Mesenteric fat pad (tissue), 1 donor: ENCODE measurements at regions not wholly inside any gene's neighbourhood (a gene's known extent, or its start where the extent isn't known, plus 50 kb on each side); places are given as distances from the start of the nearest gene placed in this dataset.
"Not testable (repeated sequence)": the region's sequence is repeated elsewhere in the genome, so short reads cannot be mapped to it uniquely, and the experiment has no call there.

Experiments used
- DNase-seq: peaks from one replicate; pipeline ENCODE4 v3.0.0-alpha.2; 2020; ENCODE audit warnings: low spot score
- donor health status: DM: yes; HTN: yes; CAD: no.

- no peak for DNase-seq
These were observed 530.5 kb downstream of the KCNA4 start for GRCh38 chr11:29486301-29486700.

- no peak for DNase-seq
These were observed 531.2 kb downstream of the KCNA4 start for GRCh38 chr11:29485641-29486040.

- DNase-seq = no peak
These were observed 532.3 kb downstream of the KCNA4 start for GRCh38 chr11:29484548-29484947.

- no peak for DNase-seq
These were observed 533.0 kb downstream of the KCNA4 start for GRCh38 chr11:29483831-29484230.

GRCh38 chr11:29482510-29482909 lies 534.3 kb downstream of the KCNA4 start:
- no peak for DNase-seq

GRCh38 chr11:29481738-29482137 lies 535.1 kb downstream of the KCNA4 start:
- DNase-seq = no peak

GRCh38 chr11:29480981-29481380 lies 535.8 kb downstream of the KCNA4 start:
- no peak for DNase-seq

- no peak for DNase-seq
These were observed 558.6 kb downstream of the KCNA4 start for GRCh38 chr11:29458252-29458651.

GRCh38 chr11:29452146-29452545 lies 564.7 kb downstream of the KCNA4 start:
- no peak for DNase-seq

GRCh38 chr11:29449281-29450074 lies 567.4 kb downstream of the KCNA4 start:
- DNase-seq = no peak

GRCh38 chr11:29448246-29448877 lies 568.5 kb downstream of the KCNA4 start:
- no peak for DNase-seq

GRCh38 chr11:29447821-29448220 lies 569.0 kb downstream of the KCNA4 start:
- no peak for DNase-seq

GRCh38 chr11:29446132-29446531 lies 570.7 kb downstream of the KCNA4 start:
- no peak for DNase-seq

- not testable (repeated sequence) for DNase-seq
These were observed 571.6 kb downstream of the KCNA4 start for GRCh38 chr11:29445191-29445590.

GRCh38 chr11:29438815-29439214 lies 578.0 kb downstream of the KCNA4 start:
- no peak for DNase-seq

- no peak for DNase-seq
These were observed 581.4 kb downstream of the KCNA4 start for GRCh38 chr11:29435421-29435820.

GRCh38 chr11:29432719-29433325 lies 584.0 kb downstream of the KCNA4 start:
- DNase-seq = no peak

GRCh38 chr11:29405305-29405704 lies 611.5 kb downstream of the KCNA4 start:
- DNase-seq = no peak

GRCh38 chr11:29395555-29396072 lies 621.2 kb downstream of the KCNA4 start:
- no peak for DNase-seq

GRCh38 chr11:29389793-29390192 lies 627.0 kb downstream of the KCNA4 start:
- DNase-seq = no peak

GRCh38 chr11:29373725-29374124 lies 643.1 kb downstream of the KCNA4 start:
- DNase-seq = no peak

GRCh38 chr11:29368126-29368525 lies 648.7 kb downstream of the KCNA4 start:
- no peak for DNase-seq
